GM23338 (cell line): ENCODE measurements at regions not wholly inside any gene's neighbourhood (a gene's known extent, or its start where the extent isn't known, plus 50 kb on each side); places are given as distances from the start of the nearest gene placed in this dataset.

Experiments used
- CTCF ChIP-seq, 2 experiments: fragments of 200-600 bp in 1 of 2; sonication (generic) in 1 of 2; conservative IDR thresholded peaks; 2 replicates each; pipeline versions ENCODE4 v1.5.1 to v1.6.1; 2016 to 2017; ENCODE audit warnings: antibody characterized with exemption in 2 of 2, low read depth in 2 of 2, mild to moderate bottlenecking in 2 of 2, moderate library complexity in 1 of 2
- ZNF331 ChIP-seq: fragments of 250-450 bp; sonication (Bioruptor Pico); IDR thresholded peaks from 2 replicates; pipeline ENCODE4 v1.5.0; 2020; ENCODE audit warnings: low read depth, mild to moderate bottlenecking, moderate library complexity
- TF ChIP-seq, protein P1 (sequence below): IDR thresholded peaks from 2 replicates; pipeline ENCODE4 v1.6.1; 2016; ENCODE audit warnings: antibody characterized with exemption

- TF ChIP-seq CTCF (conservative IDR thresholded peaks at IDR 0.05; ENCODE audit: low read depth in 2 of 2) (no peak), ZNF331 (CRISPR knock-in tag) (no peak)
- TF ChIP-seq, protein P1, sequence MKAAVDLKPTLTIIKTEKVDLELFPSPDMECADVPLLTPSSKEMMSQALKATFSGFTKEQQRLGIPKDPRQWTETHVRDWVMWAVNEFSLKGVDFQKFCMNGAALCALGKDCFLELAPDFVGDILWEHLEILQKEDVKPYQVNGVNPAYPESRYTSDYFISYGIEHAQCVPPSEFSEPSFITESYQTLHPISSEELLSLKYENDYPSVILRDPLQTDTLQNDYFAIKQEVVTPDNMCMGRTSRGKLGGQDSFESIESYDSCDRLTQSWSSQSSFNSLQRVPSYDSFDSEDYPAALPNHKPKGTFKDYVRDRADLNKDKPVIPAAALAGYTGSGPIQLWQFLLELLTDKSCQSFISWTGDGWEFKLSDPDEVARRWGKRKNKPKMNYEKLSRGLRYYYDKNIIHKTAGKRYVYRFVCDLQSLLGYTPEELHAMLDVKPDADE: no peak
Observed at GRCh38 chr2:19235308-19235707, 123.1 kb downstream of the OSR1 start.
